Osteocyte (in vitro differentiated cells): ENCODE measurements at regions not wholly inside any gene's neighbourhood (a gene's known extent, or its start where the extent isn't known, plus 50 kb on each side); places are given as distances from the start of the nearest gene placed in this dataset.

ENCODE experiments used
- DNase-seq: peaks from one replicate; pipeline ENCODE4 v3.0.0; 2021; ENCODE audit warnings: mixed read lengths; ENCODE audit not compliant: unreplicated experiment; ENCODE audit errors: extremely low spot score
- H3K27ac Mint-ChIP-seq: one replicate; pipeline ENCODE4 v1.8.0; 2021; ENCODE audit warnings: mild to moderate bottlenecking, mixed read lengths; ENCODE audit not compliant: unreplicated experiment
- H3K27me3 Mint-ChIP-seq: one replicate; pipeline ENCODE4 v1.8.0; 2021; ENCODE audit warnings: mixed read lengths; ENCODE audit not compliant: unreplicated experiment
- H3K36me3 Mint-ChIP-seq: one replicate; pipeline ENCODE4 v1.8.0; 2021; ENCODE audit warnings: mixed read lengths; ENCODE audit not compliant: unreplicated experiment
- H3K4me1 Mint-ChIP-seq: one replicate; pipeline ENCODE4 v1.8.0; 2021; ENCODE audit warnings: mixed read lengths; ENCODE audit not compliant: unreplicated experiment
- H3K4me3 Mint-ChIP-seq: one replicate; pipeline ENCODE4 v1.8.0; 2021; ENCODE audit warnings: mild to moderate bottlenecking, moderate library complexity, mixed read lengths; ENCODE audit not compliant: unreplicated experiment
- H3K9me3 Mint-ChIP-seq: one replicate; pipeline ENCODE4 v1.8.0; 2021; ENCODE audit warnings: mixed read lengths; ENCODE audit not compliant: unreplicated experiment
- CTCF ChIP-seq: fragments of 200-600 bp; sonication (generic); IDR thresholded peaks from 2 replicates; pipeline ENCODE4 v1.5.0; 2021; ENCODE audit warnings: antibody characterized with exemption, mild to moderate bottlenecking, moderate library complexity

- H3K4me1 Mint-ChIP-seq: peaks cover 21% of the 10 kb centered on the region
- no peak overlapping the region for H3K4me3 Mint-ChIP-seq
- no peak overlapping the region for H3K27ac Mint-ChIP-seq
- DNase-seq: no peak
- no peak for TF ChIP-seq CTCF
- peaks cover 3% of the 10 kb centered on the region for H3K36me3 Mint-ChIP-seq
- no peaks in the 10 kb centered on the region for H3K27me3 Mint-ChIP-seq
- H3K9me3 Mint-ChIP-seq: peaks cover 5% of the 10 kb centered on the region
Observed at GRCh38 chr3:106018102-106018501, 149.3 kb upstream of the CBLB start.

- no peaks in the 10 kb centered on the region for H3K27me3 Mint-ChIP-seq
- H3K27ac Mint-ChIP-seq: no peak overlapping the region
- no peak for TF ChIP-seq CTCF
- H3K9me3 Mint-ChIP-seq: peaks cover 5% of the 10 kb centered on the region
- DNase-seq: no peak
- H3K4me3 Mint-ChIP-seq: no peak overlapping the region
- H3K36me3 Mint-ChIP-seq: peaks cover 3% of the 10 kb centered on the region
- peaks cover 17% of the 10 kb centered on the region for H3K4me1 Mint-ChIP-seq
Observed at GRCh38 chr3:106018929-106019550, 150.2 kb upstream of the CBLB start.

- TF ChIP-seq CTCF: no peak
- no peak overlapping the region for H3K27ac Mint-ChIP-seq
- no peak for DNase-seq
Observed at GRCh38 chr3:106022913-106023312, 154.1 kb upstream of the CBLB start.

GRCh38 chr3:106025151-106025722 is 156.4 kb upstream of the CBLB start:
- Mint-ChIP-seq H3K9me3 (peaks cover 3% of the 10 kb centered on the region), H3K4me1 (peaks cover 25% of the 10 kb centered on the region), H3K27me3 (no peaks in the 10 kb centered on the region), H3K36me3 (no peaks in the 10 kb centered on the region), H3K27ac (no peak overlapping the region), H3K4me3 (no peak overlapping the region)
- no peak for DNase-seq
- no peak for TF ChIP-seq CTCF

More at GRCh38 chr3:106022913-106023312, 154.1 kb upstream of the CBLB start:
- Mint-ChIP-seq H3K4me1 (peaks cover 17% of the 10 kb centered on the region), H3K36me3 (no peaks in the 10 kb centered on the region), H3K27me3 (no peaks in the 10 kb centered on the region), H3K4me3 (no peak overlapping the region), H3K9me3 (no peaks in the 10 kb centered on the region)

GRCh38 chr3:106029954-106030626 is 161.3 kb upstream of the CBLB start:
- Mint-ChIP-seq H3K4me1 (peaks cover 33% of the 10 kb centered on the region), H3K36me3 (no peaks in the 10 kb centered on the region), H3K27ac (peak overlapping the region; percentile 54), H3K4me3 (no peak overlapping the region), H3K27me3 (no peaks in the 10 kb centered on the region), H3K9me3 (peaks cover 3% of the 10 kb centered on the region)
- TF ChIP-seq CTCF: no peak
- DNase-seq: no peak
